ENCODE measurements at regions not wholly inside any gene's neighbourhood (a gene's known extent, or its start where the extent isn't known, plus 50 kb on each side); places are given as distances from the start of the nearest gene placed in this dataset.

GRCh38 chr1:214939180-214939579, 143.4 kb upstream of the KCNK2 start:
- no peaks in the 10 kb centered on the region for H3K36me3 ChIP-seq (ENCODE audit: control insufficient read depth in 2 of 4, insufficient read depth in 4 of 4, low read length in 3 of 4)
- no peak overlapping the region for H3K4ac ChIP-seq (replicated peaks; ENCODE audit: insufficient read length, low read depth, low read length)
- H3K18ac ChIP-seq (ENCODE audit: extremely low read depth, low read length) = no peak overlapping the region
- H3K23ac ChIP-seq (ENCODE audit: insufficient read length) = no peak overlapping the region
- TF ChIP-seq RBBP5 (IDR thresholded peaks at IDR 0.05; ENCODE audit: borderline replicate concordance, low read depth, low read length) (no peak), TBP (IDR thresholded peaks at IDR 0.05; ENCODE audit: low read depth, low read length) (no peak), SIN3A (conservative IDR thresholded peaks at IDR 0.05 in 1 of 2, IDR thresholded peaks at IDR 0.05 in 1 of 2; ENCODE audit: low read depth in 1 of 2, low read length in 2 of 2) (no peak), SIRT6 (IDR thresholded peaks at IDR 0.05; ENCODE audit: low read length) (no peak), E2F6 (IDR thresholded peaks at IDR 0.05) (no peak), GABPA (IDR thresholded peaks at IDR 0.05; ENCODE audit: borderline replicate concordance, insufficient read depth, low read length) (no peak), USF2 (IDR thresholded peaks at IDR 0.05; ENCODE audit: low read length) (no peak), CBX8 (IDR thresholded peaks at IDR 0.05; ENCODE audit: borderline replicate concordance, low read depth, low read length) (no peak), JUN (IDR thresholded peaks at IDR 0.05; ENCODE audit: low read depth, low read length) (no peak), SRF (IDR thresholded peaks at IDR 0.05; ENCODE audit: low read depth, low read length) (no peak), CBX5 (IDR thresholded peaks at IDR 0.05; ENCODE audit: low read depth, low read length) (no peak)
- no peak overlapping the region for H3K27ac ChIP-seq (ENCODE audit: low read depth, low read length)
- no peak overlapping the region for H2BK5ac ChIP-seq (ENCODE audit: low read depth, low read length)
- H3K79me2 ChIP-seq (ENCODE audit: control insufficient read depth in 1 of 2, insufficient read depth in 2 of 2, low read length in 2 of 2) = no peaks in the 10 kb centered on the region
- H2BK12ac ChIP-seq (ENCODE audit: low read depth, low read length) = no peak overlapping the region
- no peaks in the 10 kb centered on the region for H3K23me2 ChIP-seq (ENCODE audit: low read depth, low read length)
- no peak overlapping the region for H4K8ac ChIP-seq (ENCODE audit: extremely low read depth, insufficient read depth, low read length)
- no peak overlapping the region for H3K4me3 ChIP-seq (ENCODE audit: extremely low read depth in 1 of 4, insufficient read depth in 2 of 4, low read depth in 3 of 4, low read length in 4 of 4)
- no peak overlapping the region for H2AFZ ChIP-seq (ENCODE audit: low read length)
- no peaks in the 10 kb centered on the region for H4K20me1 ChIP-seq (replicated peaks in 1 of 2; ENCODE audit: control insufficient read depth in 1 of 2, insufficient read depth in 2 of 2, low read length in 2 of 2)
- no peaks in the 10 kb centered on the region for H3K27me3 ChIP-seq (replicated peaks in 1 of 4; ENCODE audit: control insufficient read depth in 3 of 4, extremely low read depth in 1 of 4, insufficient read depth in 3 of 4, low read length in 3 of 4)
- no peak overlapping the region for H2BK15ac ChIP-seq (ENCODE audit: low read length)
- no peak overlapping the region for H3K14ac ChIP-seq (ENCODE audit: insufficient read length)
- ChIA-PET CTCF (ENCODE audit: partially characterized antibody) (no interaction called here), POLR2A (ENCODE audit: partially characterized antibody) (no interaction called here)
- no peak overlapping the region for H2BK120ac ChIP-seq (replicated peaks; ENCODE audit: low read depth, low read length)
- no peak overlapping the region for H2AK5ac ChIP-seq (ENCODE audit: low read depth, low read length)
- H3K79me1 ChIP-seq (ENCODE audit: low read depth, low read length) = no peaks in the 10 kb centered on the region
- no peak overlapping the region for H2BK20ac ChIP-seq (ENCODE audit: low read length)
- DNase-seq (ENCODE audit: low read depth in 1 of 2, low spot score in 2 of 2) = no peak
- no peak overlapping the region for H3K4me2 ChIP-seq (ENCODE audit: insufficient read depth in 1 of 2, low read depth in 2 of 2, low read length in 2 of 2)
- no peak overlapping the region for H4K91ac ChIP-seq (replicated peaks; ENCODE audit: insufficient read length, low read length)
- no peak overlapping the region for H3K56ac ChIP-seq (replicated peaks; ENCODE audit: insufficient read length, low read depth, low read length)
- H3K9me3 ChIP-seq (ENCODE audit: insufficient read depth in 2 of 2, low read depth in 1 of 2, low read length in 1 of 2) = no peaks in the 10 kb centered on the region
- no peak overlapping the region for H4K5ac ChIP-seq (ENCODE audit: insufficient read length, low read depth, low read length)
- FAIRE-seq = no peak
- H3K4me1 ChIP-seq (replicated peaks in 1 of 4; ENCODE audit: control insufficient read depth in 3 of 4, insufficient read depth in 4 of 4, low read length in 3 of 4) = no peaks in the 10 kb centered on the region
- H3K9ac ChIP-seq (replicated peaks in 1 of 4; ENCODE audit: extremely low read depth in 1 of 4, low read depth in 3 of 4, low read length in 3 of 4) = no peak overlapping the region
